GM23248 (cell line): ENCODE measurements at regions not wholly inside any gene's neighbourhood (a gene's known extent, or its start where the extent isn't known, plus 50 kb on each side); places are given as distances from the start of the nearest gene placed in this dataset.

Experiments used
- DNase-seq: peaks from one replicate; pipeline ENCODE4 v3.0.0-alpha.2; 2015
- H2AFZ ChIP-seq: fragments of 200-600 bp; sonication (generic); 2 replicates; pipeline ENCODE4 v1.6.1; 2016; ENCODE audit warnings: antibody characterized with exemption
- H3F3A ChIP-seq: fragments of 200-600 bp; sonication (generic); 2 replicates; pipeline ENCODE4 v1.6.1; 2016; ENCODE audit warnings: mild to moderate bottlenecking, antibody characterized with exemption, mixed run types; ENCODE audit not compliant: insufficient read depth
- H3K27ac ChIP-seq: fragments of 200-600 bp; sonication (generic); 2 replicates; pipeline ENCODE4 v1.5.1; 2016; ENCODE audit warnings: mild to moderate bottlenecking
- H3K27me3 ChIP-seq: fragments of 200-600 bp; sonication (generic); replicated peaks from 2 replicates; pipeline ENCODE4 v1.6.1; 2016; ENCODE audit warnings: mild to moderate bottlenecking; ENCODE audit not compliant: insufficient read depth
- H3K36me3 ChIP-seq: fragments of 200-600 bp; sonication (generic); 2 replicates; pipeline ENCODE4 v1.6.1; 2016; ENCODE audit warnings: low read depth, mild to moderate bottlenecking
- H3K4me1 ChIP-seq: fragments of 200-600 bp; sonication (generic); 2 replicates; pipeline ENCODE4 v1.6.1; 2016; ENCODE audit warnings: mild to moderate bottlenecking; ENCODE audit not compliant: insufficient read depth
- H3K4me2 ChIP-seq: fragments of 200-600 bp; sonication (generic); one replicate; pipeline ENCODE4 v1.6.1; 2016; ENCODE audit warnings: mild to moderate bottlenecking; ENCODE audit not compliant: unreplicated experiment
- H3K4me3 ChIP-seq: fragments of 200-600 bp; sonication (generic); 2 replicates; pipeline ENCODE4 v1.5.1; 2016; ENCODE audit warnings: mild to moderate bottlenecking
- H3K79me2 ChIP-seq: fragments of 200-600 bp; sonication (generic); 2 replicates; pipeline ENCODE4 v1.6.1; 2016; ENCODE audit warnings: mild to moderate bottlenecking; ENCODE audit not compliant: insufficient read depth
- H3K9ac ChIP-seq: fragments of 200-600 bp; sonication (generic); 2 replicates; pipeline ENCODE4 v1.6.1; 2016; ENCODE audit warnings: mild to moderate bottlenecking
- H3K9me2 ChIP-seq: fragments of 200-600 bp; sonication (generic); 2 replicates; pipeline ENCODE4 v1.6.1; 2016; ENCODE audit warnings: mixed run types, mild to moderate bottlenecking, moderate library complexity; ENCODE audit not compliant: insufficient read depth
- H3K9me3 ChIP-seq: fragments of 200-600 bp; sonication (generic); one replicate; pipeline ENCODE4 v1.6.1; 2017; ENCODE audit warnings: low read depth
- H4K20me1 ChIP-seq: fragments of 200-600 bp; sonication (generic); 2 replicates; pipeline ENCODE4 v1.6.0; 2016; ENCODE audit not compliant: insufficient read depth
- EZH2 ChIP-seq: fragments of 200-600 bp; sonication (generic); IDR thresholded peaks from 2 replicates; pipeline ENCODE4 v1.6.1; 2018; ENCODE audit warnings: antibody characterized with exemption, mild to moderate bottlenecking; ENCODE audit not compliant: insufficient read depth, poor library complexity, severe bottlenecking
- EZH2phosphoT487 ChIP-seq: fragments of 200-600 bp; sonication (generic); IDR thresholded peaks from 2 replicates; pipeline ENCODE4 v1.6.1; 2018; ENCODE audit warnings: antibody characterized with exemption, moderate library complexity, mild to moderate bottlenecking, low read depth; ENCODE audit not compliant: insufficient read depth
- WGBS, 2 experiments: methylation state at CpG; one replicate each; pipeline ENCODE4 v1.1.6; 2015 to 2017; ENCODE audit warnings: low lambda C conversion rate in 2 of 2, low coverage in 1 of 2; ENCODE audit errors: missing lambda C conversion rate in 2 of 2; 5-methylcytosine and 5-hydroxymethylcytosine counted together
- in situ Hi-C: fragments of 300-500 bp; cut with MboI; formaldehyde crosslinking; loops from 2 replicates; pipeline ENCODE4 v1.15.0; 2020

GRCh38 chr18:40109252-40110049 is 1845.6 kb upstream of the PIK3C3 start:
- no peaks in the 10 kb centered on the region for H3K27me3 ChIP-seq
- 23 to 28% methylated on average over 2 of the region's 2 CpGs for WGBS, 2 experiments
- H3K27ac ChIP-seq: no peak overlapping the region
- H3K79me2 ChIP-seq: no peaks in the 10 kb centered on the region
- no peaks in the 10 kb centered on the region for H3K9me3 ChIP-seq
- 0 out of 2 replicates have a peak, but pooled peaks cover under 1% of the 10 kb centered on the region for H3K9me2 ChIP-seq
- H3K4me3 ChIP-seq: no peak overlapping the region
- H2AFZ ChIP-seq: no peak overlapping the region
- H4K20me1 ChIP-seq: no peaks in the 10 kb centered on the region
- H3K4me2 ChIP-seq: no peak overlapping the region
- DNase-seq: no peak
- H3F3A ChIP-seq: no peaks in the 10 kb centered on the region
- H3K9ac ChIP-seq: no peak overlapping the region
- in situ Hi-C loops: no loop called here
- TF ChIP-seq EZH2phosphoT487 (no peak), EZH2 (no peak)
- H3K36me3 ChIP-seq: no peaks in the 10 kb centered on the region
- no peaks in the 10 kb centered on the region for H3K4me1 ChIP-seq

- 56 to 64% methylated on average over 5 of the region's 5 CpGs for WGBS, 2 experiments
- Histone ChIP-seq H3K36me3 (no peaks in the 10 kb centered on the region), H3K9ac (no peak overlapping the region), H3K4me1 (no peaks in the 10 kb centered on the region), H3K79me2 (no peaks in the 10 kb centered on the region), H3K9me3 (no peaks in the 10 kb centered on the region), H2AFZ (no peak overlapping the region), H4K20me1 (no peaks in the 10 kb centered on the region), H3K4me3 (no peak overlapping the region), H3K9me2 (0 out of 2 replicates have a peak, but pooled peaks cover 4% of the 10 kb centered on the region), H3K27me3 (no peaks in the 10 kb centered on the region), H3K4me2 (no peak overlapping the region), H3F3A (no peaks in the 10 kb centered on the region), H3K27ac (no peak overlapping the region)
- in situ Hi-C loops: no loop called here
- no peak for DNase-seq
- TF ChIP-seq EZH2phosphoT487 (no peak), EZH2 (no peak)
These were observed 1846.4 kb upstream of the PIK3C3 start for GRCh38 chr18:40108596-40108995.

- TF ChIP-seq EZH2 (no peak), EZH2phosphoT487 (no peak)
- no peak overlapping the region for H3K27ac ChIP-seq
- H3K9ac ChIP-seq: no peak overlapping the region
- no peaks in the 10 kb centered on the region for H3F3A ChIP-seq
- no peaks in the 10 kb centered on the region for H3K27me3 ChIP-seq
- no peak overlapping the region for H3K4me2 ChIP-seq
- no peaks in the 10 kb centered on the region for H3K4me1 ChIP-seq
- no peaks in the 10 kb centered on the region for H4K20me1 ChIP-seq
- H3K9me2 ChIP-seq: 0 out of 2 replicates have a peak, but pooled peaks cover 4% of the 10 kb centered on the region
- H3K9me3 ChIP-seq: no peaks in the 10 kb centered on the region
- H2AFZ ChIP-seq: no peak overlapping the region
- H3K36me3 ChIP-seq: no peaks in the 10 kb centered on the region
- in situ Hi-C loops: no loop called here
- no peak overlapping the region for H3K4me3 ChIP-seq
- no peak for DNase-seq
- no peaks in the 10 kb centered on the region for H3K79me2 ChIP-seq
These were observed 1852.1 kb upstream of the PIK3C3 start for GRCh38 chr18:40102903-40103302.

GRCh38 chr18:40099641-40100040 is 1855.4 kb upstream of the PIK3C3 start:
- H3K9me3 ChIP-seq: no peaks in the 10 kb centered on the region

More at GRCh38 chr18:40099641-40100040, 1855.4 kb upstream of the PIK3C3 start:
- no peak for DNase-seq
- Histone ChIP-seq H4K20me1 (no peaks in the 10 kb centered on the region), H3F3A (no peaks in the 10 kb centered on the region), H3K27me3 (no peaks in the 10 kb centered on the region), H3K9me2 (0 out of 2 replicates have a peak, but pooled peaks cover 4% of the 10 kb centered on the region), H3K4me2 (no peak overlapping the region), H2AFZ (no peak overlapping the region), H3K4me3 (no peak overlapping the region), H3K36me3 (no peaks in the 10 kb centered on the region), H3K27ac (no peak overlapping the region), H3K4me1 (no peaks in the 10 kb centered on the region), H3K79me2 (no peaks in the 10 kb centered on the region), H3K9ac (no peak overlapping the region)
- in situ Hi-C loops: no loop called here
- no peak for TF ChIP-seq EZH2
- no peak for TF ChIP-seq EZH2phosphoT487
- 47 to 48% methylated on average over 2 of the region's 2 CpGs for WGBS, 2 experiments
